HUDEP-2 (cell line): ENCODE measurements at regions not wholly inside any gene's neighbourhood (a gene's known extent, or its start where the extent isn't known, plus 50 kb on each side); places are given as distances from the start of the nearest gene placed in this dataset.

Experiments
- DNase-seq, 76 experiments: peaks; one replicate each; lab custom pipeline; 2025; ENCODE audit not compliant: unreplicated experiment in 76 of 76; lab: John Stamatoyannopoulos, UW

GRCh38 chr22:48259991-48260670 lies 1497.7 kb downstream of the TBC1D22A start:
- no peak for DNase-seq

- DNase-seq, result no peak
Measured at GRCh38 chr22:48258811-48259210, 1496.4 kb downstream of the TBC1D22A start.

GRCh38 chr22:48258064-48258701 lies 1495.7 kb downstream of the TBC1D22A start:
- no peak for DNase-seq

GRCh38 chr22:48257685-48258055 lies 1495.2 kb downstream of the TBC1D22A start:
- no peak for DNase-seq

GRCh38 chr22:48256776-48257684 lies 1494.6 kb downstream of the TBC1D22A start:
- no peak for DNase-seq

GRCh38 chr22:48256041-48256739 lies 1493.7 kb downstream of the TBC1D22A start:
- no peak for DNase-seq

- DNase-seq, result no peak
Measured at GRCh38 chr22:48254311-48254873, 1491.9 kb downstream of the TBC1D22A start.

GRCh38 chr22:48253573-48253972 lies 1491.1 kb downstream of the TBC1D22A start:
- no peak for DNase-seq

GRCh38 chr22:48253136-48253535 lies 1490.7 kb downstream of the TBC1D22A start:
- no peak for DNase-seq

- no peak for DNase-seq
Measured at GRCh38 chr22:48251629-48252028, 1489.2 kb downstream of the TBC1D22A start.

GRCh38 chr22:48250937-48251530 lies 1488.6 kb downstream of the TBC1D22A start:
- no peak for DNase-seq

GRCh38 chr22:48250286-48250895 lies 1487.9 kb downstream of the TBC1D22A start:
- DNase-seq, result no peak

- DNase-seq, result no peak
Measured at GRCh38 chr22:48249713-48250268, 1487.3 kb downstream of the TBC1D22A start.

- no peak for DNase-seq
Measured at GRCh38 chr22:48248901-48249455, 1486.5 kb downstream of the TBC1D22A start.

- DNase-seq, result no peak
Measured at GRCh38 chr22:48247829-48248228, 1485.4 kb downstream of the TBC1D22A start.

GRCh38 chr22:48245196-48245485 lies 1482.7 kb downstream of the TBC1D22A start:
- DNase-seq, result no peak

- no peak for DNase-seq
Measured at GRCh38 chr22:48244388-48245195, 1482.1 kb downstream of the TBC1D22A start.

- DNase-seq, result no peak
Measured at GRCh38 chr22:48242461-48242864, 1480.0 kb downstream of the TBC1D22A start.

GRCh38 chr22:48241658-48242057 lies 1479.2 kb downstream of the TBC1D22A start:
- DNase-seq, result no peak
